ENCODE measurements at regions not wholly inside any gene's neighbourhood (a gene's known extent, or its start where the extent isn't known, plus 50 kb on each side); places are given as distances from the start of the nearest gene placed in this dataset.
"Not testable (repeated sequence)": the region's sequence is repeated elsewhere in the genome, so short reads cannot be mapped to it uniquely, and the experiment has no call there.

DNA sequence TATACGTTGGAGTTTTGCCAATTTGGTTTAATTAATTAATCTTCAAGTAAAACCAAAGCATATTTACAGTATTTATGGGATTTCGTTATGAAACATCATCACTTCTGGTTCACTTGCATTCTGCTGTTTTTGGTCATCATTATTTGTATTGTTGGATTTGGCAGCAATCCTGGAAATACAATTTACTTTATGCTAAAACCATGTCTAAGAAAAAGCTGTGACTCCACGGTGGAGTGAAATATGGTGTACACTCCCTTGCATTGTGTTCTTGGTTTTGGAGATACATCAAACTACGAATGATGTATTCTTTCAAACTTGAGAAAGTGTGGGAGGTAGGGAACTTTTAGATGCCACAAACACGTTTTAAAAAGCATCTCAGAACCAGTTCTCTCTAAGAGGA is 106.4 kb downstream of the CTAGE1 start:
- ATAC-seq (no peak), DNase-seq (ENCODE audit: low spot score in 2 of 2) (no peak)
- no peaks in the 10 kb centered on the region for H3K9me3 Mint-ChIP-seq
- no peaks in the 10 kb centered on the region for H3K4me1 Mint-ChIP-seq
- no peak overlapping the region for H3K27ac Mint-ChIP-seq
- H3K4me3 Mint-ChIP-seq = no peak overlapping the region
- H3K36me3 Mint-ChIP-seq = no peaks in the 10 kb centered on the region

GRCh38 chr18:22309191-22309590 is 108.5 kb downstream of the CTAGE1 start:
- DNase-seq (ENCODE audit: low spot score in 2 of 2) = no peak
- Mint-ChIP-seq H3K9me3 (no peaks in the 10 kb centered on the region), H3K4me3 (no peak overlapping the region), H3K27ac (no peak overlapping the region), H3K36me3 (no peaks in the 10 kb centered on the region), H3K4me1 (no peaks in the 10 kb centered on the region)
- ATAC-seq = no peak

DNA sequence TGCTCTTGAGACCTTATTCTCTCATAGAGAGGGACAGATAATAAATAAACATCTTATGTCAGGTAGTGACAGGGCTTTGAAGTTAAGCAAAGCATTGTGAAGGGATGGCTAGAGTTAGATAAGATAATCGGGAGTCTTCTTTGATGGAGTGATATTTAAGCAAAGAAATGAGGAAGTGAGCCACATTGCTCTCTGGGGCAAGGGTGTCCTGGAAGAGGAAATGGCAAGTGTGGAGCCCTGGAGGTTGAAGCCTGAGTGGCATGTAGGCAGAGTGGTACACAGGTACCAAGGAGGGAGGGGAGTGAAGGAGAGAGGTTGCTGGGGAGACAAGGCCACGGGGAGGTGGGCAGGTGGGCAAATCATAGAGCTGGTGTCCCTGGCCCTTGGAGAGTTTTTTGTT is 110.2 kb downstream of the CTAGE1 start:
- no peaks in the 10 kb centered on the region for H3K36me3 Mint-ChIP-seq
- ATAC-seq = no peak
- no peaks in the 10 kb centered on the region for H3K4me1 Mint-ChIP-seq
- no peak overlapping the region for H3K4me3 Mint-ChIP-seq
- DNase-seq (ENCODE audit: low spot score in 2 of 2) = no peak
- no peak overlapping the region for H3K27ac Mint-ChIP-seq
- H3K9me3 Mint-ChIP-seq = no peaks in the 10 kb centered on the region

- no peak for ATAC-seq
These were observed 113.8 kb downstream of the CTAGE1 start for GRCh38 chr18:22303927-22304326.

DNA sequence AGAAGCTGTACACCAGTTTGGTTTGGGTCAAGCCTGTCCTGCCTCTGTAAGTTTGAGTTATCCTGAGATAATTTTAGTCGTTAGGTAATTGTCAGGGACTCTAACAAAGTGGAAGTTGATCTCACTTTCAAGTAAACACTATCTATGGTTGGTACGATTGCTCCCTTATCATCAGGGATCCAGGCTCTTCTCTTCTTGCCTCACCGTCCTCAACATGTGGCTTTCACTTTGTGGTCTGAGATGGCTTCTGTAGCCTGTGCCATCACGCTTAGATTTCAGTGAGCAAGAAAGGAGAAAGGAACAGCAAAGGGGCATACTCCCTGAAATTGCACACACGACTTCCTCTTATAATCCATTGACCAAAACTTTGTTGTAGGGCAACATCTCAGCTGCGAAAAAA is 115.6 kb downstream of the CTAGE1 start:
- Mint-ChIP-seq H3K4me1 (no peaks in the 10 kb centered on the region), H3K27ac (no peak overlapping the region), H3K9me3 (no peaks in the 10 kb centered on the region), H3K36me3 (no peaks in the 10 kb centered on the region), H3K4me3 (no peak overlapping the region)
- ATAC-seq = no peak
- no peak for DNase-seq (ENCODE audit: low spot score in 2 of 2)

More at GRCh38 chr18:22303927-22304326, 113.8 kb downstream of the CTAGE1 start:
- no peak overlapping the region for H3K27ac Mint-ChIP-seq
- no peaks in the 10 kb centered on the region for H3K36me3 Mint-ChIP-seq
- no peak overlapping the region for H3K4me3 Mint-ChIP-seq
- no peaks in the 10 kb centered on the region for H3K9me3 Mint-ChIP-seq
- H3K4me1 Mint-ChIP-seq = no peaks in the 10 kb centered on the region
- no peak for DNase-seq (ENCODE audit: low spot score in 2 of 2)

DNA sequence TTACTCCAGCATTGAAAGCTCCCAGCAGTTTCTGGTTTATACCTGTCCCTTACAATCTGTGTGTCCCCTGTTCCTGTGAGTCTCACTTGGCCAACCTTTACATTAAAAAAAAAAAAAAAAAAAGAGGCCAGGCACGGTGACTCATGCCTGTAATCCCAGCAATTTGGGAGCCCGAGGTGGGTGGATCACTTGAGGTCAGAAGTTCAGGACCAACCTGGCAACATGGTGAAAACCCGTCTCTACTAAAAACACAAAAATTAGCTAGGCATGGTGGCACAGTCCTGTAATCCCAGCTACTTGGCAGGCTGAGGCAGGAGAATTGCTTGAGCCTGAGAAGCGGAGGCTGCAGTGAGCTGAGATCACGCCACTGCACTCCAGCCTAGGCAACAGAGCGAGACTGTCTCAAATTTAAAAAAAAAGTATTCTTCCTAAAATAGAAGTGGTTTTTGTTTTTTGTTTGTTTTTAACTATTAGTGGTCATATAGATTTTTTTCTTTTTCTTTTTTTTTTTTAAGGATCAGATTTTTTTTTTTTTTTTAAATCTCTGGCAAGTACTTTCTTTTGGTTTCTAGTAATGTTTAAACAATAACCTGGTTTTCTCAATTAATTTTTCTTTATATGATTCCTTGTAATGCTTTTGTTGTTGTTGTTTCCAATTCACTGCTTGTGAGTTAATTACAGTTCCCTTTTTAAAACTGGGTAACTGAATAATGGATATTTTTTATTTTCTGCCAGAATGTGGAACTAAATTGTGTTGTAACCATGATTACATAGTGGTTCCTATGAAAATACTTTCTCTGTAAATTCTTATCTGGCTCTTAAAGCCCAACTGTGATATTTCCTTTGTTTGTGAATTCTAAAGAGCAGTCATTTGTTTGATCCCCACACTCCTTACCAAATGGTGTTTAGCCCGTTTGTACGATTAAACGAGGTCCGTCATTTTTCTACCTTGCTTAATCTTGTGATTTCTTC is 116.8 kb downstream of the CTAGE1 start:
- Mint-ChIP-seq H3K36me3 (no peaks in the 10 kb centered on the region), H3K4me1 (no peaks in the 10 kb centered on the region), H3K4me3 (no peak overlapping the region), H3K9me3 (no peaks in the 10 kb centered on the region), H3K27ac (no peak overlapping the region)
- no peak for ATAC-seq
- DNase-seq (ENCODE audit: low spot score in 2 of 2) = no peak

GRCh38 chr18:22297008-22297407 is 120.7 kb downstream of the CTAGE1 start:
- Mint-ChIP-seq H3K4me1 (no peaks in the 10 kb centered on the region), H3K4me3 (no peak overlapping the region), H3K36me3 (no peaks in the 10 kb centered on the region), H3K27ac (no peak overlapping the region), H3K9me3 (peaks cover under 1% of the 10 kb centered on the region)
- DNase-seq (ENCODE audit: low spot score in 2 of 2) (no peak), ATAC-seq (peak; percentile 88)

DNA sequence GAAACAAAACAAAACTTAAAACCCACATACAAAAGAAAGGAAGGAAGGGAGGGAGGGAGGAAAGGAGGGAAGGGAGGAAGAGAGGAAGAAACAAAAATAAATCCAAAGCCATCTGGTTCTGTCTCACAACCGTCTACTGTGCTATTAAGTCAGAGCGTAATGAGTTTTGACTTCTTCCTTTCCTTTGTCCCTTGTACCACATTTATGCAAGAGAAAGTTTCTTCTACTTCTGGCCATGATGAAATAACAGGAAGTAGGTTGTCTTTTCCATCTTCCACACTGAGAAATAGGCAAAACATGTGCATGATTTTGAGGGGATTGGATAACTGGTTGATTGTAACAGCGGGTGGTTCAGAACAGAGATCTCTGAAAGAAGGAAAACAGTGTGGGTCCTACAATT is 121.4 kb downstream of the CTAGE1 start:
- no peak for ATAC-seq
- H3K4me1 Mint-ChIP-seq = no peaks in the 10 kb centered on the region
- H3K9me3 Mint-ChIP-seq = peaks cover 2% of the 10 kb centered on the region
- no peak for DNase-seq (ENCODE audit: low spot score in 2 of 2)
- no peak overlapping the region for H3K4me3 Mint-ChIP-seq
- no peaks in the 10 kb centered on the region for H3K36me3 Mint-ChIP-seq
- H3K27ac Mint-ChIP-seq = no peak overlapping the region

DNA sequence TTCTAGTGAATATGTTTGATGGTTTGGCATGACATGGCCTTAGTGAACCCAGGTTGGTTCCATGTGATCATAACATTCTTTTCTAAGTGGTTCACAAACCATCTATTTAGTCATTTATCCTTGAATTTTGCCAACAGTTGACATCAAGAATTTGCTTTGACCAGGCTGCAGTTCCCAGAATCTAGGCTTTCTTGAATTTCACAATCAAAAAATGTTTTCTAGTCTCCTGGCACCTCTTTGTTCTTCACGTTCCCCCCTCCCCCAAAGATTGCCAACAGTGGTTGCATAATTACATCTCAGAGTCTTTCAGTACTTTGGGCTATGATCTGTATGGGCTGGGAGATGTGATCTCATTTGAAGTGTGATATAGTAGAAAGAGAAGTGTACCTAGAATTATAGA is 124.0 kb downstream of the GATA6 start:
- H3K4me3 Mint-ChIP-seq = no peak overlapping the region
- H3K4me1 Mint-ChIP-seq = no peaks in the 10 kb centered on the region
- DNase-seq (ENCODE audit: low spot score in 2 of 2) (no peak), ATAC-seq (no peak)
- no peaks in the 10 kb centered on the region for H3K36me3 Mint-ChIP-seq
- H3K27ac Mint-ChIP-seq = no peak overlapping the region
- H3K9me3 Mint-ChIP-seq = peaks cover 2% of the 10 kb centered on the region

GRCh38 chr18:22290004-22290403 is 120.6 kb downstream of the GATA6 start:
- Mint-ChIP-seq H3K4me3 (no peak overlapping the region), H3K4me1 (peaks cover 15% of the 10 kb centered on the region), H3K27ac (no peak overlapping the region), H3K36me3 (no peaks in the 10 kb centered on the region), H3K9me3 (peaks cover 2% of the 10 kb centered on the region)
- DNase-seq (ENCODE audit: low spot score in 2 of 2) (no peak), ATAC-seq (no peak)

DNA sequence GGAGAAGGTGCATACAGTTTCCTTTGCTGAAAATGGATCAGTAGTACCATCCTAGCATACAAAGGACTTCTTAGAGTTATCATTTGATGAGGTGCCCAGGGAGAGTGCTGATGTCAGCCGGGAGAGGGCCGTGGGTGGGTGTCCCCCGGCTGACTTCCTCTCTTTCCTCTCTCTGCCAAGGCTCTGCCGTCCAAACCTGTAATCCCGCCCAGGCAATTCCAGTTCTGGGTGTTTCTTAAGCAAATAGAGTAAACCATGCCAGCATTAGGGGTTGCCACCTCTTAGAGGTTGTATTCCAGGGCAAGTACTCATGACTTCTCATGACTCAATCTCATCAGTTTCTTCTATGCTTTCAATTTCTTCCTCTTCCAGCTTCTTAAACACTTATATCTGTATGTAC is 117.2 kb downstream of the GATA6 start:
- no peaks in the 10 kb centered on the region for H3K36me3 Mint-ChIP-seq
- H3K4me1 Mint-ChIP-seq = peaks cover 35% of the 10 kb centered on the region
- H3K27ac Mint-ChIP-seq = no peak overlapping the region
- H3K9me3 Mint-ChIP-seq = no peaks in the 10 kb centered on the region
- ATAC-seq (no peak), DNase-seq (ENCODE audit: low spot score in 2 of 2) (no peak)
- H3K4me3 Mint-ChIP-seq = no peak overlapping the region

DNA sequence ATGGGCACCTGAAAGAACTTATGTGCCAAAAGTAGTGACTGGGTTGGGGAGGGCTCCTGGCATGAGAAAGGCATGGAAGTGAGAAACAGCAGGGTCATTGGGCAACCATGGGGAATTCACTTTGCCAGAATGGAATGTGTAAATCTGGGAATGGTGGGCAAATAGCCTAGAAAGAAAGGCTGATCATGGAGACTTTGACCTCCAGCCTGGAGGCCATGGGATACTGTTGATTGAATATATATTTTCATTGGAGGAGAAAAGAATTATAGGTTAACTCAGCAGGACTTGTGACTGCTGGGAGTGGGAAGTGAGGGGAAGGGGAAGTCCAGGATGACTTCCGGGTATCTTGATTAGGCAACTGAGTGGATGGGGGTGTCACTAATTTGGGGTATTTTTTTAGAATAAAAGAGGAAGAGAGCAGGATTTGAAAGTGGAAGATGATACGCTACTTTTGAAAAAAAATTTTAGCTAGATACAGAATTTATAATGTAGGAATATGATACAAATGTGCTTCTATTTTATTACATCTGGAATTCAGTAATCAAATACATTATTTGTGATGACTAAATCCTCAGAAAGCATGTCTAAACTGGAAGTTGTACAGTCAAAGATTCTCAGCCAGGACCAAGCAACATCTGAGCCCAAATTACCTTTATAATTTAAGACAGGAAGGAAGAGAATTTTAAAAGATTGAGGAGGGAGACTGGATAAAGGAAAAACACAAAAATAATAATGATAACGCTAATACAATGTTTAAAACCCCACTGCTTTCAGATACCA is 116.2 kb downstream of the GATA6 start:
- Mint-ChIP-seq H3K9me3 (no peaks in the 10 kb centered on the region), H3K4me1 (peaks cover 39% of the 10 kb centered on the region), H3K36me3 (no peaks in the 10 kb centered on the region), H3K27ac (no peak overlapping the region), H3K4me3 (no peak overlapping the region)
- ATAC-seq (no peak), DNase-seq (ENCODE audit: low spot score in 2 of 2) (no peak)

DNA sequence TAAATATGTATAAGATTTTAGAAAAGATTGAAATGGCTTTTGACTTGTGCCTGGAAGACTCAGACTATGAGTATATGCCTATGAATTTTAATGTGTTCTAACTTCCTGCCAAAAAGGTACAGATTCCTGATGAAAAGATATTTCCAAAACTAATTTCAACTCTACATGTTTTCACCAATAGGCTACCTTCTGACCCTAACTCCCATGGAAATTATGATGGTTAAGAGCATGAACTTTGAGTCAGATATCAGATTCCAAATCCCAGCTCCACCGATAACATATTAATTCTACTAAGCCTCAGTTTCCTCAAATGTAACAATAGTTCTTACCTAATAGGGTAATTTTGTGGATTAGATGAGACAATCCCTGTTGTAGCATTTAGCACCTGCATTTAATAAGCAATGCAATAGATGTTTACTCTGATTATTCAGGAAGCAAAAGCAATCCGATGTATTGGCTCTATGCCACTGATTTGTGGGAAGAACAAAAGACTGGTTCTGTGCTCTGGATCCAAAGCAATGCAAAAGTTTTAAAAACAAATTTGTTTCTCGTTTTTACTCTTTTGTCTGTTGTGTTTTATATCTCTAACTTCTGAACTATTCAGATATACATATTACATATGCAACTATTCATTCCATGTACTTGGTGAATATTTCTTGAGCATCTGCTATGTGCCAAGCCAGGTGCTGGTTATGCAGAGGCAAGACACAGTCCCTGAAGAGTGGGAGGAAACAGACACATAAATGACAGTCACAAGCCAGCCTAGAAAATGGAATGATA is 115.4 kb downstream of the GATA6 start:
- DNase-seq (ENCODE audit: low spot score in 2 of 2) (no peak), ATAC-seq (no peak)
- Mint-ChIP-seq H3K4me1 (peaks cover 42% of the 10 kb centered on the region), H3K27ac (no peak overlapping the region), H3K36me3 (no peaks in the 10 kb centered on the region), H3K4me3 (no peak overlapping the region), H3K9me3 (no peaks in the 10 kb centered on the region)

DNA sequence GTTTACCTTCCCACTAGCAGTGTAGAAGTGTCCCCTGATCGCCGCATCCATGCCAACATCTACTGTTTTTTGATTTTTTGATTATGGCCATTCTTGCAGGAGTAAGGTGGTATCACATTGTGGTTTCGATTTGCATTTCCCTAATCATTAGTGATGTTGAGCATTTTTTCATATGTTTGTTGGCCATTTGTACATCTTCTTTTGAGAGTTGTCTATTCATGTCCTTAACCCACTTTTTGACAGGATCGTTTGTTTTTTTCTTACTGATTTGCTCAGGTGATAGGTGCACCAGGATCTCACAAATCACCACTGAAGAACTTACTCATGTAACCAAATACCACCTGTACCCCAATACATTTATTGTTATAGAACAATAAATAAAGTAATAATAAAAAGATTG is 114.5 kb downstream of the GATA6 start:
- not testable (repeated sequence) for H3K27ac Mint-ChIP-seq; H3K4me3 Mint-ChIP-seq; ATAC-seq; H3K36me3 Mint-ChIP-seq; DNase-seq (ENCODE audit: low spot score in 2 of 2); H3K9me3 Mint-ChIP-seq
- H3K4me1 Mint-ChIP-seq = peaks cover 51% of the 10 kb centered on the region

GRCh38 chr18:22283397-22283796 is 114.0 kb downstream of the GATA6 start:
- peak overlapping the region; percentile 34 for H3K4me3 Mint-ChIP-seq
- no peak for DNase-seq (ENCODE audit: low spot score in 2 of 2)
- H3K36me3 Mint-ChIP-seq = no peaks in the 10 kb centered on the region
- H3K9me3 Mint-ChIP-seq = no peaks in the 10 kb centered on the region
- peaks cover 53% of the 10 kb centered on the region for H3K4me1 Mint-ChIP-seq
- peak; percentile 33 for ATAC-seq
- peak overlapping the region; percentile 97 for H3K27ac Mint-ChIP-seq
